OCI-LY1 (cell line): ENCODE measurements at regions not wholly inside any gene's neighbourhood (a gene's known extent, or its start where the extent isn't known, plus 50 kb on each side); places are given as distances from the start of the nearest gene placed in this dataset.

ENCODE experiments used
- EZH2 ChIP-seq: fragments of 200-600 bp; sonication (generic), shearing (Covaris generic); IDR thresholded peaks from 2 replicates; pipeline ENCODE4 v1.8.0; 2017; ENCODE audit warnings: borderline replicate concordance, mixed run types, mild to moderate bottlenecking, antibody characterized with exemption, low read length, moderate library complexity, mixed read lengths
- TF ChIP-seq, protein P1 (sequence below): fragments of 200-600 bp; sonication (generic), shearing (Covaris generic); IDR thresholded peaks from 2 replicates; pipeline ENCODE4 v1.5.1; 2017; ENCODE audit warnings: mild to moderate bottlenecking, antibody characterized with exemption, low read length, moderate library complexity, mixed read lengths

DNA sequence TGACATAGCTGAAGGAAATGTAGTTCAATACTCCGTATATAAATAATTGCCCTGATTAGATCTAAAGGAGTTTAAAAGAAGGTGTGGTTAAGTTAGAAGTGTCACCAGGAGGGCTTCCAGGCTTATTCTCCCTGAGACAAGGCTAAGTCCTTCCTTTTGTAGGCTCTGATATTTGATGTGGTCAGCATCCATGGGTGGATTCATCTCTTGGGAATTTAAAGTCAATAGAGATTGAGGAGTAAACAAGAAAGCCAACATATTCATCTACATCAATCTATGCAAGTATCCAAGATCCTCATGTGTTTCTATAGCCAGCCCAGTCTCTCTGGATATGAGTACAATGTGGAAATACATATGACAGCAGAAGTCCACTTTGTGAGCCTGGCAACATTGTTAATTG lies 76.8 kb downstream of the KCTD12 start:
- TF ChIP-seq EZH2: no peak
- TF ChIP-seq, protein P1, sequence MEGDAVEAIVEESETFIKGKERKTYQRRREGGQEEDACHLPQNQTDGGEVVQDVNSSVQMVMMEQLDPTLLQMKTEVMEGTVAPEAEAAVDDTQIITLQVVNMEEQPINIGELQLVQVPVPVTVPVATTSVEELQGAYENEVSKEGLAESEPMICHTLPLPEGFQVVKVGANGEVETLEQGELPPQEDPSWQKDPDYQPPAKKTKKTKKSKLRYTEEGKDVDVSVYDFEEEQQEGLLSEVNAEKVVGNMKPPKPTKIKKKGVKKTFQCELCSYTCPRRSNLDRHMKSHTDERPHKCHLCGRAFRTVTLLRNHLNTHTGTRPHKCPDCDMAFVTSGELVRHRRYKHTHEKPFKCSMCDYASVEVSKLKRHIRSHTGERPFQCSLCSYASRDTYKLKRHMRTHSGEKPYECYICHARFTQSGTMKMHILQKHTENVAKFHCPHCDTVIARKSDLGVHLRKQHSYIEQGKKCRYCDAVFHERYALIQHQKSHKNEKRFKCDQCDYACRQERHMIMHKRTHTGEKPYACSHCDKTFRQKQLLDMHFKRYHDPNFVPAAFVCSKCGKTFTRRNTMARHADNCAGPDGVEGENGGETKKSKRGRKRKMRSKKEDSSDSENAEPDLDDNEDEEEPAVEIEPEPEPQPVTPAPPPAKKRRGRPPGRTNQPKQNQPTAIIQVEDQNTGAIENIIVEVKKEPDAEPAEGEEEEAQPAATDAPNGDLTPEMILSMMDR: no peak
